ENCODE measurements at regions not wholly inside any gene's neighbourhood (a gene's known extent, or its start where the extent isn't known, plus 50 kb on each side); places are given as distances from the start of the nearest gene placed in this dataset.

- no peak overlapping the region for H3K27ac ChIP-seq (ENCODE audit: insufficient read depth, low read length, poor library complexity, severe bottlenecking)
- H3K4me3 ChIP-seq (ENCODE audit: insufficient read depth, low read depth, low read length, poor library complexity, severe bottlenecking) = no peak overlapping the region
- H3K36me3 ChIP-seq (ENCODE audit: control insufficient read depth, insufficient read depth, low read length) = no peaks in the 10 kb centered on the region
- no peaks in the 10 kb centered on the region for H3K27me3 ChIP-seq (replicated peaks; ENCODE audit: control insufficient read depth, insufficient read depth, low read length, poor library complexity, severe bottlenecking)
- no peaks in the 10 kb centered on the region for H3K4me1 ChIP-seq (ENCODE audit: control insufficient read depth, insufficient read depth, low read length, poor library complexity, severe bottlenecking)
- no peaks in the 10 kb centered on the region for H3K9me3 ChIP-seq (ENCODE audit: control insufficient read depth, low read length)
- DNase-seq = no peak
Observed at GRCh38 chr6:154919806-154920205, 75.3 kb upstream of the TIAM2 start.

GRCh38 chr6:154920495-154921200, 74.5 kb upstream of the TIAM2 start:
- H3K36me3 ChIP-seq (ENCODE audit: control insufficient read depth, insufficient read depth, low read length) = no peaks in the 10 kb centered on the region
- H3K27ac ChIP-seq (ENCODE audit: insufficient read depth, low read length, poor library complexity, severe bottlenecking) = no peak overlapping the region
- no peaks in the 10 kb centered on the region for H3K27me3 ChIP-seq (replicated peaks; ENCODE audit: control insufficient read depth, insufficient read depth, low read length, poor library complexity, severe bottlenecking)
- no peak overlapping the region for H3K4me3 ChIP-seq (ENCODE audit: insufficient read depth, low read depth, low read length, poor library complexity, severe bottlenecking)
- no peaks in the 10 kb centered on the region for H3K4me1 ChIP-seq (ENCODE audit: control insufficient read depth, insufficient read depth, low read length, poor library complexity, severe bottlenecking)
- no peak for DNase-seq
- no peaks in the 10 kb centered on the region for H3K9me3 ChIP-seq (ENCODE audit: control insufficient read depth, low read length)

GRCh38 chr6:154921482-154921881, 73.6 kb upstream of the TIAM2 start:
- Histone ChIP-seq H3K27me3 (replicated peaks; ENCODE audit: control insufficient read depth, insufficient read depth, low read length, poor library complexity, severe bottlenecking) (no peaks in the 10 kb centered on the region), H3K4me3 (ENCODE audit: insufficient read depth, low read depth, low read length, poor library complexity, severe bottlenecking) (no peak overlapping the region), H3K27ac (ENCODE audit: insufficient read depth, low read length, poor library complexity, severe bottlenecking) (no peak overlapping the region), H3K9me3 (ENCODE audit: control insufficient read depth, low read length) (no peaks in the 10 kb centered on the region), H3K36me3 (ENCODE audit: control insufficient read depth, insufficient read depth, low read length) (no peaks in the 10 kb centered on the region), H3K4me1 (ENCODE audit: control insufficient read depth, insufficient read depth, low read length, poor library complexity, severe bottlenecking) (no peaks in the 10 kb centered on the region)
- DNase-seq = no peak

GRCh38 chr6:154923199-154923869, 71.8 kb upstream of the TIAM2 start:
- DNase-seq = no peak

GRCh38 chr6:154925130-154925529, 70.0 kb upstream of the TIAM2 start:
- Histone ChIP-seq H3K27me3 (replicated peaks; ENCODE audit: control insufficient read depth, insufficient read depth, low read length, poor library complexity, severe bottlenecking) (no peaks in the 10 kb centered on the region), H3K4me3 (ENCODE audit: insufficient read depth, low read depth, low read length, poor library complexity, severe bottlenecking) (no peak overlapping the region), H3K4me1 (ENCODE audit: control insufficient read depth, insufficient read depth, low read length, poor library complexity, severe bottlenecking) (no peaks in the 10 kb centered on the region), H3K36me3 (ENCODE audit: control insufficient read depth, insufficient read depth, low read length) (no peaks in the 10 kb centered on the region), H3K9me3 (ENCODE audit: control insufficient read depth, low read length) (no peaks in the 10 kb centered on the region), H3K27ac (ENCODE audit: insufficient read depth, low read length, poor library complexity, severe bottlenecking) (no peak overlapping the region)
- no peak for DNase-seq

More at GRCh38 chr6:154923199-154923869, 71.8 kb upstream of the TIAM2 start:
- Histone ChIP-seq H3K4me1 (ENCODE audit: control insufficient read depth, insufficient read depth, low read length, poor library complexity, severe bottlenecking) (no peaks in the 10 kb centered on the region), H3K36me3 (ENCODE audit: control insufficient read depth, insufficient read depth, low read length) (no peaks in the 10 kb centered on the region), H3K27ac (ENCODE audit: insufficient read depth, low read length, poor library complexity, severe bottlenecking) (no peak overlapping the region), H3K4me3 (ENCODE audit: insufficient read depth, low read depth, low read length, poor library complexity, severe bottlenecking) (no peak overlapping the region), H3K9me3 (ENCODE audit: control insufficient read depth, low read length) (no peaks in the 10 kb centered on the region), H3K27me3 (replicated peaks; ENCODE audit: control insufficient read depth, insufficient read depth, low read length, poor library complexity, severe bottlenecking) (no peaks in the 10 kb centered on the region)

- H3K27me3 ChIP-seq (replicated peaks; ENCODE audit: control insufficient read depth, insufficient read depth, low read length, poor library complexity, severe bottlenecking) = no peaks in the 10 kb centered on the region
- H3K36me3 ChIP-seq (ENCODE audit: control insufficient read depth, insufficient read depth, low read length) = no peaks in the 10 kb centered on the region
Observed at GRCh38 chr6:154926366-154926765, 68.7 kb upstream of the TIAM2 start.

GRCh38 chr6:154928325-154928922, 66.7 kb upstream of the TIAM2 start:
- no peak overlapping the region for H3K27ac ChIP-seq (ENCODE audit: insufficient read depth, low read length, poor library complexity, severe bottlenecking)
- no peaks in the 10 kb centered on the region for H3K9me3 ChIP-seq (ENCODE audit: control insufficient read depth, low read length)
- DNase-seq = peak in 1 of 3 donors; percentile 32
- no peaks in the 10 kb centered on the region for H3K4me1 ChIP-seq (ENCODE audit: control insufficient read depth, insufficient read depth, low read length, poor library complexity, severe bottlenecking)
- no peaks in the 10 kb centered on the region for H3K36me3 ChIP-seq (ENCODE audit: control insufficient read depth, insufficient read depth, low read length)
- no peak overlapping the region for H3K4me3 ChIP-seq (ENCODE audit: insufficient read depth, low read depth, low read length, poor library complexity, severe bottlenecking)
- no peaks in the 10 kb centered on the region for H3K27me3 ChIP-seq (replicated peaks; ENCODE audit: control insufficient read depth, insufficient read depth, low read length, poor library complexity, severe bottlenecking)

More at GRCh38 chr6:154926366-154926765, 68.7 kb upstream of the TIAM2 start:
- Histone ChIP-seq H3K27ac (ENCODE audit: insufficient read depth, low read length, poor library complexity, severe bottlenecking) (no peak overlapping the region), H3K4me1 (ENCODE audit: control insufficient read depth, insufficient read depth, low read length, poor library complexity, severe bottlenecking) (no peaks in the 10 kb centered on the region), H3K9me3 (ENCODE audit: control insufficient read depth, low read length) (no peaks in the 10 kb centered on the region), H3K4me3 (ENCODE audit: insufficient read depth, low read depth, low read length, poor library complexity, severe bottlenecking) (no peak overlapping the region)
- no peak for DNase-seq

- no peaks in the 10 kb centered on the region for H3K36me3 ChIP-seq (ENCODE audit: control insufficient read depth, insufficient read depth, low read length)
- no peaks in the 10 kb centered on the region for H3K27me3 ChIP-seq (replicated peaks; ENCODE audit: control insufficient read depth, insufficient read depth, low read length, poor library complexity, severe bottlenecking)
- H3K4me3 ChIP-seq (ENCODE audit: insufficient read depth, low read depth, low read length, poor library complexity, severe bottlenecking) = no peak overlapping the region
- H3K27ac ChIP-seq (ENCODE audit: insufficient read depth, low read length, poor library complexity, severe bottlenecking) = no peak overlapping the region
- no peak for DNase-seq
- no peaks in the 10 kb centered on the region for H3K9me3 ChIP-seq (ENCODE audit: control insufficient read depth, low read length)
- H3K4me1 ChIP-seq (ENCODE audit: control insufficient read depth, insufficient read depth, low read length, poor library complexity, severe bottlenecking) = no peaks in the 10 kb centered on the region
Observed at GRCh38 chr6:154930451-154930851, 64.7 kb upstream of the TIAM2 start.

- DNase-seq = no peak
- Histone ChIP-seq H3K27ac (ENCODE audit: insufficient read depth, low read length, poor library complexity, severe bottlenecking) (no peak overlapping the region), H3K36me3 (ENCODE audit: control insufficient read depth, insufficient read depth, low read length) (no peaks in the 10 kb centered on the region), H3K4me1 (ENCODE audit: control insufficient read depth, insufficient read depth, low read length, poor library complexity, severe bottlenecking) (no peaks in the 10 kb centered on the region), H3K9me3 (ENCODE audit: control insufficient read depth, low read length) (no peaks in the 10 kb centered on the region), H3K4me3 (ENCODE audit: insufficient read depth, low read depth, low read length, poor library complexity, severe bottlenecking) (no peak overlapping the region), H3K27me3 (replicated peaks; ENCODE audit: control insufficient read depth, insufficient read depth, low read length, poor library complexity, severe bottlenecking) (no peaks in the 10 kb centered on the region)
Observed at GRCh38 chr6:154931711-154932424, 63.2 kb upstream of the TIAM2 start.
